Activated B cell treated with CpG ODN at 0.5 μM for 24 hours (primary cell): ENCODE measurements at regions not wholly inside any gene's neighbourhood (a gene's known extent, or its start where the extent isn't known, plus 50 kb on each side); places are given as distances from the start of the nearest gene placed in this dataset.

Experiments
- ATAC-seq: fragments of 200-7000 bp; cut with Tn5 transposase; one replicate; pipeline ENCODE4 v1.10.0; 2021; ENCODE audit warnings: low read depth, mild to moderate bottlenecking, moderate library complexity
- CTCF ChIA-PET: fragments of 350-600 bp; sonication (Branson Sonifier 250); formaldehyde crosslinking; loops from one replicate; lab custom pipeline; 2021; ENCODE audit warnings: antibody characterized with exemption; lab: Charles Lee
- POLR2A ChIA-PET: fragments of 350-600 bp; sonication (Branson Sonifier 250); formaldehyde crosslinking; loops from one replicate; lab custom pipeline; 2021; ENCODE audit warnings: antibody characterized with exemption; lab: Charles Lee
- DNase-seq: peaks from one replicate; pipeline ENCODE4 v3.0.0; 2022
- H3K27ac Mint-ChIP-seq: one replicate; pipeline ENCODE4 v1.8.0; 2020; ENCODE audit warnings: mixed read lengths
- H3K27me3 Mint-ChIP-seq: one replicate; pipeline ENCODE4 v1.8.0; 2021; ENCODE audit warnings: mixed read lengths
- H3K36me3 Mint-ChIP-seq: one replicate; pipeline ENCODE4 v1.8.0; 2021; ENCODE audit warnings: low read depth, mixed read lengths
- H3K4me1 Mint-ChIP-seq: one replicate; pipeline ENCODE4 v1.8.0; 2021; ENCODE audit warnings: mixed read lengths
- H3K4me3 Mint-ChIP-seq: one replicate; pipeline ENCODE4 v1.8.0; 2020; ENCODE audit warnings: mild to moderate bottlenecking, mixed read lengths
- H3K9me3 Mint-ChIP-seq: one replicate; pipeline ENCODE4 v1.8.0; 2020; ENCODE audit warnings: mixed read lengths
- CTCF ChIP-seq: fragments of 200-600 bp; IDR thresholded peaks from one replicate; pipeline ENCODE4 v1.8.0; 2022; ENCODE audit warnings: antibody characterized with exemption, mild to moderate bottlenecking
- intact Hi-C: fragments of 100-400 bp; cut with micrococcal nuclease; formaldehyde crosslinking; loops from one replicate; pipeline ENCODE4 v1.15.1; 2024

GRCh38 chr12:17591005-17591681 lies 498.9 kb downstream of the RERGL start:
- Mint-ChIP-seq H3K36me3 (no peaks in the 10 kb centered on the region), H3K4me1 (no peaks in the 10 kb centered on the region), H3K9me3 (peaks cover 8% of the 10 kb centered on the region), H3K27me3 (no peaks in the 10 kb centered on the region), H3K27ac (no peak overlapping the region), H3K4me3 (no peak overlapping the region)
- no peak for DNase-seq
- ATAC-seq: no peak
- ChIA-PET POLR2A (no interaction called here), CTCF (no interaction called here)
- no peak for TF ChIP-seq CTCF
- intact Hi-C loops: no loop called here

GRCh38 chr12:17588968-17589367 lies 501.0 kb downstream of the RERGL start:
- CTCF ChIA-PET: no interaction called here
- no peaks in the 10 kb centered on the region for H3K27me3 Mint-ChIP-seq
- intact Hi-C loops: no loop called here
- no peak for TF ChIP-seq CTCF
- DNase-seq (no peak), ATAC-seq (no peak)
- no peaks in the 10 kb centered on the region for H3K4me1 Mint-ChIP-seq
- no peak overlapping the region for H3K4me3 Mint-ChIP-seq
- H3K36me3 Mint-ChIP-seq: no peaks in the 10 kb centered on the region
- POLR2A ChIA-PET: no interaction called here
- H3K27ac Mint-ChIP-seq: no peak overlapping the region
- H3K9me3 Mint-ChIP-seq: peaks cover 6% of the 10 kb centered on the region

- Mint-ChIP-seq H3K4me1 (no peaks in the 10 kb centered on the region), H3K9me3 (peaks cover 5% of the 10 kb centered on the region), H3K27ac (no peak overlapping the region), H3K4me3 (no peak overlapping the region), H3K27me3 (no peaks in the 10 kb centered on the region), H3K36me3 (no peaks in the 10 kb centered on the region)
- intact Hi-C loops: no loop called here
- CTCF ChIA-PET: no interaction called here
- TF ChIP-seq CTCF: no peak
- POLR2A ChIA-PET: no interaction called here
- ATAC-seq (no peak), DNase-seq (no peak)
Observed at GRCh38 chr12:17579205-17580026, 510.6 kb downstream of the RERGL start.

- ChIA-PET POLR2A (no interaction called here), CTCF (no interaction called here)
- H3K4me1 Mint-ChIP-seq: no peaks in the 10 kb centered on the region
- intact Hi-C loops: no loop called here
- peaks cover 5% of the 10 kb centered on the region for H3K9me3 Mint-ChIP-seq
- no peak for DNase-seq
- ATAC-seq: no peak
- H3K27me3 Mint-ChIP-seq: no peaks in the 10 kb centered on the region
- TF ChIP-seq CTCF: no peak
- no peak overlapping the region for H3K4me3 Mint-ChIP-seq
- no peaks in the 10 kb centered on the region for H3K36me3 Mint-ChIP-seq
- H3K27ac Mint-ChIP-seq: no peak overlapping the region
Observed at GRCh38 chr12:17577405-17577804, 512.6 kb downstream of the RERGL start.

- Mint-ChIP-seq H3K27ac (no peak overlapping the region), H3K9me3 (peaks cover 5% of the 10 kb centered on the region), H3K27me3 (no peaks in the 10 kb centered on the region), H3K4me3 (no peak overlapping the region), H3K36me3 (no peaks in the 10 kb centered on the region), H3K4me1 (no peaks in the 10 kb centered on the region)
- ChIA-PET CTCF (no interaction called here), POLR2A (no interaction called here)
- intact Hi-C loops: no loop called here
- DNase-seq (no peak), ATAC-seq (no peak)
- TF ChIP-seq CTCF: no peak
Observed at GRCh38 chr12:17572250-17572649, 517.7 kb downstream of the RERGL start.
